ENCODE measurements at regions not wholly inside any gene's neighbourhood (a gene's known extent, or its start where the extent isn't known, plus 50 kb on each side); places are given as distances from the start of the nearest gene placed in this dataset.

DNA sequence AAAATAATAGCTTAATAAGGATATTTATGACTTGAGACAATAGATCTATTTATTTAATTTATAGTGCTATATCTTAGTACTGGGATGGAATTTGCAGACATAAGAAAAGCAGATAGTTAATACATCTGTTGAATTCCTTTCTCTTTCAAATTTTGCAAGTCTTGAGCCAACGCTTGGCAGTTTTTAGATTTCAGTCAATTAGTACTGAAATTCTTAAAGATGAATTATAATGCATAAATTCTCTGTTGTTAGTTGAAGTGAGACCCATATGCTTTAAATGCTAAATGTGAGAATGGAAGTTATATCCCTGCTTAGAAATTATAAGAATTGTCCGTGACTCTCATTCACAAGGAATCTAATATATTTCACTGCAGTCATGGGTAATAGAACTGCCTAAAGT is 225.1 kb upstream of the ADGRB3 start:
- no peak overlapping the region for H3K27ac ChIP-seq
- TF ChIP-seq CTCF (IDR thresholded peaks at IDR 0.05) (no peak), ZFX (IDR thresholded peaks at IDR 0.05; ENCODE audit: borderline replicate concordance) (no peak)

DNA sequence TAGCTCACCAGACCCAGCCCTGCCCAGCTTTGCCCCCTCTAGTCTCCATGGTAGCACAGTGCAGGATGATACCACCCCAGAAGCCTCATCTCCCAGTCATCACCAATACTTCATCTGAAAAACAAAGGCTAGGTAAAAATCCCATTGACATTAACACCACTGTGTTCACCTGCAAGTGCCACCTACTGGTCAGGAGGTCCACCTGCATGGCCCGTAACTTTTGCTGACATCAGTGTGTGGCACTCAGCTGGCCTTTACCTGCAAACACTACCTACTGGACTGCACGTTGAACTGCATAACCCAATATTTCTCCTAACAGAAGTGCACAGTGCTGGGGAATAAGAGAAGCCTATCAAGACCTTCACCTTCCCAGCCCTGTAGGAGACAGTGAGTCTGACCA is 234.7 kb upstream of the ADGRB3 start:
- TF ChIP-seq CTCF (IDR thresholded peaks at IDR 0.05): peak; percentile 41; the same call in 1 of the 2 replicates
- no peak for TF ChIP-seq ZFX (IDR thresholded peaks at IDR 0.05; ENCODE audit: borderline replicate concordance)
- H3K27ac ChIP-seq: no peak overlapping the region

DNA sequence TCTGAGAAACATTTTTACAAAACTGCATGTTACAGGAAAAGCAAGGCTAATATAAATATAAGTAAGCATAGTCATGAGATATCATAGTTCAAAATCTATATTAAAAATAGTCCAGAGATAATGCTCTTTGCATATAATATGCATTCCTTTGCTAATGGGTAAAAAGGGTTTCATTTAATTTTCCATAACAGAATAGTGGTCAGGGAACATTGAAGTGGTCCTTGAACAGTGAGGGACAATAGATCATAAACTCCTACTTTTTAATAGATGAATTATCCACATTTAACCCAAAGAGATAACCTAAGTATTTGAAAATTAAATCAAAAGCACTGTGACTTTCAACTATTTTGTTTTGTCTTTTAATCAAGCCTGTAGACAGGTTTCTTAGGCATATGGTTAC is 243.1 kb upstream of the ADGRB3 start:
- no peak for TF ChIP-seq ZFX (IDR thresholded peaks at IDR 0.05; ENCODE audit: borderline replicate concordance)
- no peak for TF ChIP-seq CTCF (IDR thresholded peaks at IDR 0.05)
- H3K27ac ChIP-seq: no peak overlapping the region

DNA sequence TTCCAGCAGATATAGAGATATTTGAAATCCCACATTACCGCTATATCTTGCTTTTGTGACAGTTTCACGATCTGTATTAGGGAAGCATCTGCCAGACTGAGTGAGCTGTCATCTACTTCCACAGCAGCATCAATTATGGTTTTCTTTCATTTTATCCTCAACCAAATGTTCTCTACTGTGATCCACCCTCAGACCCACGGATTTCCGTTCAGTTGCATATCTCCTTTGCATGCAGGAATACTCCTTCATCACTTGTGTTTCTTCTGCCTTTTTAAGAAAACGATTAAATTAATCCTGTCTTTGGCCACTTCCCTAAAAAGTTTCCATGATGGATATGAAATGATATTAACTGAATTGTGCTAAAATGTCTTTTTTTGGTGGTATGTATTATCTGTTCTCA is 262.1 kb upstream of the ADGRB3 start:
- no peak overlapping the region for H3K27ac ChIP-seq
- TF ChIP-seq CTCF (IDR thresholded peaks at IDR 0.05) (no peak), ZFX (IDR thresholded peaks at IDR 0.05; ENCODE audit: borderline replicate concordance) (no peak)

GRCh38 chr6:68368845-68369244 is 266.2 kb upstream of the ADGRB3 start:
- H3K27ac ChIP-seq: no peak overlapping the region
- TF ChIP-seq ZFX (IDR thresholded peaks at IDR 0.05; ENCODE audit: borderline replicate concordance) (no peak), CTCF (IDR thresholded peaks at IDR 0.05) (no peak)

- TF ChIP-seq CTCF (IDR thresholded peaks at IDR 0.05): no peak
- no peak for TF ChIP-seq ZFX (IDR thresholded peaks at IDR 0.05; ENCODE audit: borderline replicate concordance)
- H3K27ac ChIP-seq: no peak overlapping the region
Measured at GRCh38 chr6:68364271-68364805, 270.7 kb upstream of the ADGRB3 start.

DNA sequence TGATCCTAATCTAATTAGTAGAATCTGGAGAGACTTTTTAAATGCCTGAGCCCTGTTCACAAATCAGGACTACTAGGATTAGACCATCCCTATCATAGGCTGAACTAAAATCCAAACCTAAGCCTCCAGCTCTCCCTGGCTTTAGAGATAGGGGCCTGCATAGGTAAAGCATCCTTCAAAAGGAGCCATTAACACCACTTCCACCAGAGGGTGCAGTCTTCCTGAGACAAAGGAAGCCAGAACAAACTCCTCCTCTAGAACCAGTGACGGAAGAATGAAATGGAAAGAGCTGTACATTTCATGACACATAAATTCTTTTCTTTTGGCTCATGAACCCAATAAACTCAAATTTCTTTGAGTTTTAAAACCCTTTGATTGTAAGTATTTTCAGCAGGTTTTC is 291.2 kb upstream of the ADGRB3 start:
- H3K27ac ChIP-seq: no peak overlapping the region
- no peak for TF ChIP-seq ZFX (IDR thresholded peaks at IDR 0.05; ENCODE audit: borderline replicate concordance)
- peak; percentile 82 for TF ChIP-seq CTCF (IDR thresholded peaks at IDR 0.05)
